Thoracic aorta (tissue), 2 donors: ENCODE measurements at regions not wholly inside any gene's neighbourhood (a gene's known extent, or its start where the extent isn't known, plus 50 kb on each side); places are given as distances from the start of the nearest gene placed in this dataset.

Source experiments
- ATAC-seq: fragments of 150-250 bp; one replicate; pipeline ENCODE4 v1.8.0; 2017; ENCODE audit warnings: low read depth; ENCODE audit not compliant: insufficient number of reproducible peaks, low FRiP score
- DNase-seq: peaks from one replicate; pipeline ENCODE4 v3.0.0-alpha.2; 2020; ENCODE audit warnings: low spot score
- H3K27ac ChIP-seq, 2 donors: fragments of 200-600 bp; sonication (generic); 1 replicate in 1 of 2; 2 replicates in 1 of 2; pipeline ENCODE4 v1.5.1; 2016; ENCODE audit warnings: mild to moderate bottlenecking in 2 of 2, moderate library complexity in 2 of 2
- H3K27me3 ChIP-seq: fragments of 200-600 bp; sonication (generic); replicated peaks from 2 replicates; pipeline ENCODE4 v1.6.0; 2016; ENCODE audit warnings: mild to moderate bottlenecking; ENCODE audit not compliant: insufficient read depth
- H3K36me3 ChIP-seq: fragments of 200-600 bp; sonication (generic); one replicate; pipeline ENCODE4 v1.5.1; 2016
- H3K4me1 ChIP-seq, 2 donors: fragments of 200-600 bp; sonication (generic); 1 replicate in 1 of 2; 2 replicates in 1 of 2; pipeline versions ENCODE4 v1.5.1 to v1.6.0; 2016; ENCODE audit warnings: low read depth in 2 of 2, mild to moderate bottlenecking in 1 of 2; ENCODE audit not compliant: control insufficient read depth in 1 of 2
- H3K4me3 ChIP-seq: fragments of 200-600 bp; sonication (generic); 2 replicates; pipeline ENCODE4 v1.5.1; 2016; ENCODE audit warnings: mild to moderate bottlenecking
- H3K9me3 ChIP-seq: fragments of 200-600 bp; sonication (generic); 2 replicates; pipeline ENCODE4 v1.5.1; 2016
- TF ChIP-seq, protein P1 (sequence below): fragments of 200-600 bp; sonication (generic); IDR thresholded peaks from one replicate; pipeline ENCODE4 v1.5.1; 2019; ENCODE audit warnings: antibody characterized with exemption

DNA sequence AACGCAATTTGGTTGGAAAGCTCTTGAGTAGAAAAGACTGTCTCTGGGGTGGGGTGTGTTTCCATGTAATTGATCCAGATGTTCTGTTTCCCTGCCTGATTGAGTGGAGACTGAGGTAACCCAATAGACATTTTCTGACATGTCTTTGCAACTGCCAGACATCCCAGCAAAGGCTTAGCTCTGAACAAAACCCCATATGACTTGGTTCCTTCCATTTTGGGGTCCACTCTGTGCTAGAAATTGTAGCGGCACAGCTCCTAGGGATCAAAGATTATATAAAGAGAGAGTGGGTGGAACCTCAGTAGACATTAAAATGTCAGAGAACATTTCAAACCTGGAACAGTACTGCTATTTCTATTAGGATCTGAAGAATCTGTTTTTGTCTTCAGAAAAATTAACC, 189.3 kb downstream of the EDN1 start:
- ATAC-seq (no peak), DNase-seq (no peak)
- no peaks in the 10 kb centered on the region for H3K9me3 ChIP-seq

DNA sequence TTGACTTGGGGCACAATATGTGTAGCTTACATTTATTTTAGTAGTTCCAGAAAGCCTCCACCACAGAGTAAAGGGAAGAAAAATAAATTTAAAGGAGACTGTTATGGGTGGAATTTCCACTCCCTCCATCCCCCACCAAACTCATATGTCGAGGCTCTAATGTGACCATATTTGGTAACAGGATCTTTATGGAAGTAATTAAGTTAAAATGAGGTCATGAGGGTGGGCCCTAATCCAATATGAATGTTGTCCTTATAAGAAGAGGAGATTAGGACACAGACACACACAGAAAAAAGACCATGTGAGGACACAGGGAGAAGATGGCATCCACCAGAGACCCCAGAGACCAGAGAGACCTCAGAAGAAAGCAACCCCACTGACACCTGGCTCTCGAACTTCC, 189.7 kb downstream of the EDN1 start:
- no peak overlapping the region for H3K4me3 ChIP-seq
- TF ChIP-seq, protein P1, sequence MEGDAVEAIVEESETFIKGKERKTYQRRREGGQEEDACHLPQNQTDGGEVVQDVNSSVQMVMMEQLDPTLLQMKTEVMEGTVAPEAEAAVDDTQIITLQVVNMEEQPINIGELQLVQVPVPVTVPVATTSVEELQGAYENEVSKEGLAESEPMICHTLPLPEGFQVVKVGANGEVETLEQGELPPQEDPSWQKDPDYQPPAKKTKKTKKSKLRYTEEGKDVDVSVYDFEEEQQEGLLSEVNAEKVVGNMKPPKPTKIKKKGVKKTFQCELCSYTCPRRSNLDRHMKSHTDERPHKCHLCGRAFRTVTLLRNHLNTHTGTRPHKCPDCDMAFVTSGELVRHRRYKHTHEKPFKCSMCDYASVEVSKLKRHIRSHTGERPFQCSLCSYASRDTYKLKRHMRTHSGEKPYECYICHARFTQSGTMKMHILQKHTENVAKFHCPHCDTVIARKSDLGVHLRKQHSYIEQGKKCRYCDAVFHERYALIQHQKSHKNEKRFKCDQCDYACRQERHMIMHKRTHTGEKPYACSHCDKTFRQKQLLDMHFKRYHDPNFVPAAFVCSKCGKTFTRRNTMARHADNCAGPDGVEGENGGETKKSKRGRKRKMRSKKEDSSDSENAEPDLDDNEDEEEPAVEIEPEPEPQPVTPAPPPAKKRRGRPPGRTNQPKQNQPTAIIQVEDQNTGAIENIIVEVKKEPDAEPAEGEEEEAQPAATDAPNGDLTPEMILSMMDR, result no peak
- no peaks in the 10 kb centered on the region for H3K27me3 ChIP-seq
- no peaks in the 10 kb centered on the region for H3K9me3 ChIP-seq
- peaks cover 0 to 25% of the 10 kb centered on the region in 2 donors for H3K4me1 ChIP-seq
- DNase-seq (no peak), ATAC-seq (no peak)
- H3K27ac ChIP-seq, result no peak overlapping the region
- H3K36me3 ChIP-seq, result no peaks in the 10 kb centered on the region

More for the DNA sequence above, 189.3 kb downstream of the EDN1 start:
- Histone ChIP-seq H3K36me3 (no peaks in the 10 kb centered on the region), H3K4me1 (peaks cover 0 to 29% of the 10 kb centered on the region in 2 donors), H3K27me3 (no peaks in the 10 kb centered on the region), H3K4me3 (no peak overlapping the region), H3K27ac (no peak overlapping the region)
- TF ChIP-seq, protein P1, result no peak

DNA sequence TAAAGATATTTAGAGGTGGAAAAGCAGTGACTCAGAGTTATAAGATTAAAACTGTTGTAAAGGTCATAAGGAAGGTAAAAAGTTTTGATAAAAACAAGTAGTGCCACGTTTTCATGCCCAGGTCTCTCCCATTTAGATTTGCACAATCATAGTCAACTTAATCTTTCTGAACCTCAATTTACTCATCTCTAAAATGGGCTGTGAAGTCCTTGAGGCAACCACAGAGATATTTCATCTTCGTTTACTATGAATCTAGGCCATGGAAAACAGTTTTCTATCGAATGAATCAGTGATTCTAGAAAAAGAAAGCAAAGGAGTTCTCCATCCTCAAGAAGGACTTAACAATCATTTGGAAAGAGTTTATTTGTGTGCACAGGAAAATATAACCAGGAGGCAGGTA, 190.2 kb downstream of the EDN1 start:
- no peaks in the 10 kb centered on the region for H3K27me3 ChIP-seq
- TF ChIP-seq, protein P1, result no peak

DNA sequence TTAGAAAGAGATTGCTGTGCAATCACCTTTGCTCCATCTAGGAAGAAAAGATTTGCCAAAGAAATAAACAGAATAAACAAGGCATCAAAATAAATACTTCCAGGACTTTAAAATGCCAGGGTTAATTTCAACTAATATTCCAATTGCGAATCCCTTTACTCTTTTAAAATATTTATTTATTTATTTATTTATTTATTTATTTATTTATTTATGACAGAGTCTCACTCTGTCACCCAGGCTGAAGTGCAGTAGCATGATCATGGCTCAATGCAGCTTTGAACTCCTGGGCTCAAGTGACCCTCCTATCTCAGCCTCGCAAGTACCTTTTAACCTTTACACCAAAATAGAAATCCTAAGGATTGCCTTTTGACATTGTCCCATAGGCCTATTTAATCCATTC, 191.1 kb downstream of the EDN1 start:
- Histone ChIP-seq H3K36me3 (no peaks in the 10 kb centered on the region), H3K27me3 (no peaks in the 10 kb centered on the region), H3K27ac (no peak overlapping the region), H3K4me3 (no peak overlapping the region), H3K4me1 (peaks cover 0 to 18% of the 10 kb centered on the region in 2 donors), H3K9me3 (no peaks in the 10 kb centered on the region)
- no peak for ATAC-seq
- DNase-seq, result no peak
- TF ChIP-seq, protein P1, result no peak

More for the DNA sequence above, 190.2 kb downstream of the EDN1 start:
- no peaks in the 10 kb centered on the region for H3K36me3 ChIP-seq
- no peak for DNase-seq
- no peak overlapping the region for H3K27ac ChIP-seq
- H3K4me3 ChIP-seq, result no peak overlapping the region
- peaks cover 0 to 20% of the 10 kb centered on the region in 2 donors for H3K4me1 ChIP-seq
- H3K9me3 ChIP-seq, result no peaks in the 10 kb centered on the region
- no peak for ATAC-seq

DNA sequence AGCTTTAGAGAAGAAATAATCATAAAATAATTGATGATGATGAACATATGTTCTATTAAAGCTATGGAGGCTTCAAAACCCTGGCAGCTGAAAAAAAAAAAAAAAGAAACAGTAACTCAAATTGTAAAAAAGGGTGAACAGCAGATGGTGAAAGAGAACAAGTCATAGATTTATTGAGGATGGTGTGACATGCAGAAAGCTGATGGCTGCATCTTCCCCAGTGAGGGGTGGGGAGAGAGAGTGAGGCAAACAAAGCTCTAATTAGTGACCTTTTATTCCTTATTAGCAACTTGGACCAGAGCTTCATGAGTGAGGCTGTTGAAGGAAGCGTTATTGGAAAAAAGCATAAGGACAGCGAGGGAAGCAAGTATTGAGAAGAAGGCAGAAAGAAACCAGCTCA, 191.7 kb downstream of the EDN1 start:
- H3K27ac ChIP-seq, result no peak overlapping the region
- no peaks in the 10 kb centered on the region for H3K36me3 ChIP-seq
- no peaks in the 10 kb centered on the region for H3K9me3 ChIP-seq
- H3K4me3 ChIP-seq, result no peak overlapping the region
- TF ChIP-seq, protein P1, result no peak
- DNase-seq, result no peak
- peaks cover 0 to 13% of the 10 kb centered on the region in 2 donors for H3K4me1 ChIP-seq
- ATAC-seq, result no peak
- H3K27me3 ChIP-seq, result no peaks in the 10 kb centered on the region
